HG02840 (cell line): ENCODE measurements at regions not wholly inside any gene's neighbourhood (a gene's known extent, or its start where the extent isn't known, plus 50 kb on each side); places are given as distances from the start of the nearest gene placed in this dataset.
"Not testable (repeated sequence)": the region's sequence is repeated elsewhere in the genome, so short reads cannot be mapped to it uniquely, and the experiment has no call there.

ENCODE experiments used
- ATAC-seq: cut with Tn5 transposase; IDR thresholded peaks from one replicate; pipeline ENCODE4 v1.9.1; 2021; ENCODE audit warnings: mild to moderate bottlenecking, moderate library complexity, moderate number of reproducible peaks; ENCODE audit not compliant: unreplicated experiment, low FRiP score

DNA sequence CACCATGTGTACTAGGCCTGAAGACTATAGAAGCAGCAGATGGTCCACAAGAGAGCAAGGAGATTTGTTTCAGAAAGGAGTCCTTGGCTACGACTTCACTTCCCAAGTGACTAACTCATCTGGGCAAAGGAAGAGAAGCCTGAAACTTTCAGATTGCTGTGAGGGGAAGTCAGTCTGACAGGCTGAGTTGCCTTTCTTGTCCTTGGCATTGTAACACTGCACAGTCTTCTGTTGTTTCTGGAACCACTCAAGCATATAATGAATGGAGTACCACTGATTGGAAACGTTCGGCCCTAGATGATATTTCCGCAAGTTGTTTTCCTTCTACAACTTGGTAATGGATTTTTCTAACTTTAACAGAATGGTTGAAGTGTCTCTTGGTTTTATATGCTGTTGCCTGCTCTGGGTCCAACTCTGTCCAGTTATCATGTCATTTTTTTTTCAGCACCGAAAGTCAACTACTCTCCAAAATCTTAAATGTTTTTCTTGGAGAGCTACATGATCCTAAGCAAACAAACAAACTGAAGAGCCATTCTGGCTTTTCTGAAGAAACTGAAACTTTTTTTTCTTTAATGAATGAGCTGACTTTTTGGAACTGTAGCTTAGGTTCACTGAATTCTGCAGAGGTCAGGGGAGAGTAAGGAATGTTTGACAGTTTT is 685.7 kb downstream of the MECOM start:
- ATAC-seq = no peak

DNA sequence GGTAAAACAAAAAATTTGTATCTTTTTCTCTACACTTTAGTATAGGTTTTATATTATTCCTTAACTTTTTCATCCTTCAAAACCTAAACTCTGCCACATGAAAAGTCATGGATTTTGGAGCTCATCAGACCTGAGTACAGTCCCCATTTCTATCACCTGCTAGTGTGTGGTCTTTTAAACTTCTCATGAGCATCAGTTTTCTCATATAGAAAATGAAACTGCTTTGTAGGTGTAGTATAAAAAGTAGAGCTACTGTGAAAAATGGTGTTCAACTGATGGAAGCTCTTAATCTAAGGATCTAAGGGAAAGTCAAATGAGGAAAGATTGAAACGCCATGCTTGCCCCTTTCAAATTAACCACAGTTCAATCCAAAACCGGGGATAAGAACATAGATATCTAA is 686.5 kb downstream of the MECOM start:
- no peak for ATAC-seq

DNA sequence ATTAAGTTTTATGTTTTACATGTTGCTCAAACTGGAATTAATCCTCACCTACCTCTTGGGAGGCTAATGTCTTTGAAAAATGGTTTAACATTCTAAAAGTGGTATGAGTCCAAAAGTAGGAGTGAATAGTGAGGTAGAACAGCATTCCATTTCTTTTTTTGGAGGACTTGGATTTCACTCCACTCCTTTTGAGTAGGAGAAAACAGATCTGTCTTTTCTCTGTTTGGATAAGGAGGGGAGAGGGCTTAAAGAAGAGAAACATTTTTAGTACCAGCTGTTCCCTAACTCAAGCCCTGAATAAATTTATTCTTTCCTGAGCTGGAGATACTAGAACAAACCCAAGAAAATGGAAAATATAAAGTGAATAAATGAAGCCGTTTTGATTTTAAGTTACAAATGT is 687.9 kb downstream of the MECOM start:
- no peak for ATAC-seq

DNA sequence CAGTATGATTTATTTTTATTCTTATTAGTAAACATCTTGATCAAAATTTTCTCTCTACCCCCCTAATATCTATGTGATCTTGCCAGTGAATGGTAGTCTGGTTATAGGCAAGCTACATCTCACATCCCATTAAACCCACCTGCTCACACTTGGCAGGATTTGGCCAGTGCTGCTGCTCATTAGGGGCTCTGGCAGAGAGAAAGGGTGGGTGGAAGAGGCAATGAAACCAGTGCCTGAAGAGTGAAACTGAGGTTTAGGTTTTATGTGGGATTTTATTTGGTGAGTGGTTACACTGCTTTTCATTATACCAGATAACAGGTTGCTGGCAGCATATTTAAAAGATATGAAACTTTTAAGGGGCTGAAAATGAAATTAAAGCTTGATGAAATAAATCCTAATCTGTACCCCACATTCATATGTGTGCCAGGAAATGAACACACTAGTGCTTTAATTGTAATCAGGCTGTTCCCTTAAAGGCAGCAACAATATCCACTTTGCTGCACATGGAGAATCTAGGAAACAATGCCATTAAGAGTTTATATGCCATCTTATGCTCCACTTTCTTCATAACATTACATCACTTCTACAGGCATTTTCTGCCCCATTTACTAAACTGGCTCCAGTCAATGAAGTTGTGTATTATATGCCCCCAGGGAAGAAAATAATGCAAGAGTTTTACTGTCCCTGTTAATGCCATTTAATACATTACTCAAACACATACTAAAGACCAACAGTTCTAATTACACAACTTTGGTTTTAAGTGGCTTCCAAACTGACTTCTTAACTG is 688.7 kb downstream of the MECOM start:
- no peak for ATAC-seq

DNA sequence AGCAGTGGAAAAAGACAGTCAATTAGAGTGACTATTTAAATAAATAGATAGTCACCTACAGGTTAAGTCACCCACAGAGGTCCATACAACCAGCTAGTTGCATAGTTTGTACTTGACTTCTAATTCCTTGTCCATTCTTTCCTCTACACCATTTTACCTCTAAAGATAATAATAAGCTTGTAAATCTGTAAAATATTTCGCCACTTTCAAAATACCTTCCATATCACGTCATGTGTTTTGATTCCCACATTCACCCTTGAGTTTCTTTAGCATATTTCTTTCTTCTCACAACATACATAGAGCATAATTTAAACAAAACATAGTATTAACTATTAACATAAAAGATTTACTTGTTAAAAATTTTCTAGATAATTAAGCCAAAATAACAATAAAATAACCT is 689.6 kb downstream of the MECOM start:
- no peak for ATAC-seq

DNA sequence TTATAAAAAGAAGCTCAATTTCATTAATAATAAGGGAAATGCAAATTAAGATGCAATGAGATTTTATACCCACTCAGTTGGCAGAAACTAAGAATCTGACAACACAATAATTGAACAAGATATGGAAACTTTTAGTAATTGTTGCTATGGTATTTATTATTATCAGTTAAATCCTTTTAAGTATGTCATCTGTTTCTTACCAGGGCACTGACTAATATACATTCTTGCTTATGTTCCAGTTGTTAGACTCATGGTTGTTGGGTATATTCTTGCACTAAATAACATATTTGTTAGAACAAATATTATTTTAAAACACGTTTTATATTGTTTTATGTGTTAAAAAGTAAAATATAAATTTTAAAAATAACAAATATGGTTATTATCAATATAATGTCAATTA is 690.3 kb downstream of the MECOM start:
- ATAC-seq = no peak

DNA sequence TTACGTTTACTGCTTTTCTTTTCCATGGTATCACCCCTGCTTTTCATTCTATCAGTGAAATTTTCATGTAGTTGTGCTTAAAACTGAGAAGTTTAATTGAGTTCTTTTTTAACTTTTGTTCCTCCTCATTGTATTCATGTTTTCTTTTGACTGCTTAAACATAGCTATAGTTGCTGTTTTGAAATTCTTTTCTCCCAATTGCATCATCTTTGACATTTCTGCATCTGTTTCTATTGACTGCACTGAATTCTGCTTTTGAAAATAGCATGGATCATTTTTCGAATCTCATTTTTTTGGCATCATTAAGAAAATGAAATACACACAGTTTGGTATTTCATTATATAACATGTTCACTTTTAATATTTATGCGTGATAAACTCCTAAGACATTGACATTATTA is 694.9 kb downstream of the MECOM start:
- ATAC-seq = no peak

DNA sequence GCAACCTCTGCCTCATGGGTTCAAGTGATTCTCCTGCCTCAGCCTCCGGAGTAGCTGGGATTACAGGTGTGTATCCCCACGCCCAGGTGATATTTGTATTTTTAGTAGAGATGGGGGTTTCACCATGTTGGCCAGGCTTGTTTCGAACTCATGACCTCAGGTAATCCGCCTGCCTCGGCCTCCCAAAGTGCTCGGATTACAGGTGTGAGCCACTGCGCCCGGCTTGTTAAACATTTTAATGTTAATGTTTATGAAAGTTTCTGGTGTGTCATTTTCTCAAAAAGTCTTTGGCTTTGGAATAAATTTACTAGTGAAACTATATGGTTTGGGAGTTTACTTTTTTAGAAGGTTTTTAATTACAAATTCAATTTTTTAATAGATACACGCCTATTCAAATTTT is 698.8 kb downstream of the MECOM start:
- ATAC-seq = no peak

DNA sequence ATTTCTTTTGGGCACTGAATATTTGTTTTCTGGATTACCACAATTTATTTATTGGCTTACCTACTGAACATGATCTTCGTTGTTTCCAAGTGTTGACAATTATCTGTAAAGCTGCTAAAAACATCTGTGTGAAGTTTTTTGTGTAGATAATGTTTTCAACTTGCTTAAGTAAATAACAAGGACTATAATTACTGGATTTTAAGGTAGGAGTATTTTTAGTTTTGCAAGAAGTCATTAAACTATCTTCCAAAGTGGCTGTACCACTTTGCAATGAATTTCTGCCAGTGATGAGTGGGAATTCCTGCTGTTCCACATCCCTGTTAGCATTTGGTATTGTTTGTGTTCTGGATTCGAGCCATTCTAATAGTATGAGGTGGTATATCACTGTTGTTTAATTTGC is 702.2 kb downstream of the MECOM start:
- ATAC-seq = no peak

DNA sequence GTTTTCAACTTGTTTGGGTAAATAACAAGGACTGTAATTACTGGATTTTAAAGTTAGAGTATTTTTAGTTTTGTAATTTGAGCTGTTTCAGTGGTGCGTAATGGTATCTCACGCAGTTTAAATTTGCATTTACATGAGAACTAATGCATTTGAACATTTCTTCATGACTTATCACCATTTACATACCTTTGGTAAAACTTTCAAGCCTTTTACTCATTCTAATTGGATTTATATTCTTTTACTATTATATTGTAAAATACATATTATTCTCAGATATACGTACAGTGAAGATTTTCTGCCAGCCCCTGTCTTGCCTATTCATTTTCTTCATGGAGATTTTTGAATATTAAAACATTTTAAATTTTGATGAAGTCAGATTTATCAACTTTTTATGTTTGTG is 703.8 kb downstream of the MECOM start:
- ATAC-seq = no peak

DNA sequence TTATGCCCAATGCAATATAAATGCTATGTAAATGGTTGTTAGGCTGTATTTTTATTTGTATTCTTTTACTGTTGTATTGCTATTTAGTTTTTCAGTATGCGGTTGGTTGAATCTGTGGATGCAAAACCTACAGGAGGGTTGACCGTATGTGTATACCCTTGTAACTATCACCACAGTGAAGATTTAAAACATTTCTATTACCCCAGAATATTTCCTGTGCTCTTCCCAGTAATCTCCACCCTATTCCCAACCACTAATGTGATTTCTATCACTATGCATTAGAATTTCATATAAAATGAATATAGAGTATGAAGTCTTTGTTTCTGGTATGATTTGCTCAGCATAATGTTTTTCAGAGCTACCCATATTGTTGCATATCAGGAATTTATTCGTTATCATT is 705.0 kb downstream of the MECOM start:
- ATAC-seq = no peak

DNA sequence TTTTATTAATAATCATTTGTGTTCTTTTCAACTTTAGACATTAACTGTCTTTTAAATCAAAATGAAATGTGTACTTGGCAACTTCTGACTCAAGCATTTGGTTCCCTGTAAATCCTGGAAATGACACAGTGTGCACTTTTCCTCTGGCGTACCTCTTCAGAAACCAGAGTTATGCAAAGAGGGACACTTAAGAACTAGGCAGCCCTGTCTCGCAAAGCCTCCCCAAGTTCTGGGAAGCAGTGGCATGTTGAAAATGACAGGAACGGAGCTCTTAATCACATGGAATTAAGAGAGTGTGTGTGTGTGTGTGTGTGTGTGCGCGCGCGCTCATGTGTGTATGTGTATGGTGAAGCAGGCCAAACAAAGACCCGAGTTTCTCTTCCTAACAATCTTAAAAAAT is 707.4 kb downstream of the MECOM start:
- no peak for ATAC-seq

DNA sequence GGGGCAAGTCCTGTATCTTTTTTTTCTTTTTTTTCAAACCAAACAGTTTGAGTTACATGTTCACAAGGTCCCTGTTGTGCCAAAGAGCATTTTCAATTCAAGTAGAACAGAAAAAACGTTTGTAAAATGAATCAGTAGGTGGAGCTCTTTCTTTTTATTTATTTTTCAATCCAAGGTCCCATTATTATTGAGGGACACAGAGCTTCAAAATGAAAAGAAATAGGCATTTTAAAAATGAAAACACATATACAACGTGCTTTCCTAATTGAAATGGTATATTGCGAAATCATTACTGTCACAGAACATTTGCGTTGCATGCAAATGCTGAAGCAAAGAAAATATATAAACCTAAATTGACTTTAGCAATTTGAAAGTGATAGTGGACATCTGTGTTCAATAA is 711.0 kb downstream of the MECOM start:
- no peak for ATAC-seq

DNA sequence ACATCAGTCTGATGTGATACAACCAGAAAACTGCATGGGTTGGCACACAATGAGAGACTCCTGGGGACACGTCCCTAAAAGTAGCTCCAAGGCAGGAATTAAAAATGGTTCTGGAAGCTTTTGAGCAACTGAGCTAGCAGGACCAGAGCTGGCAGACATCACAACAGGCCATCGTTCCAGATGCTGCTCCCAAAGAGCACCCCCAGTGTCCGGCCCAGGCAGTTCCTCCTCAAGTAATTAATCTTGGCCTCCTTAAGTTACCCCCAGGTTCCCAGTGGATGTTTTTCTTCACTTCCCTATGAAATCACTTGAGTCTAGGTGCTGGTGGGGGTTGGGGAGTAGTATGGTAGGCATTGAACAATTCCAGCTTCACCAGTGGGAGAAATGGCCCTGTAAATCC is 711.6 kb downstream of the MECOM start:
- no peak for ATAC-seq

DNA sequence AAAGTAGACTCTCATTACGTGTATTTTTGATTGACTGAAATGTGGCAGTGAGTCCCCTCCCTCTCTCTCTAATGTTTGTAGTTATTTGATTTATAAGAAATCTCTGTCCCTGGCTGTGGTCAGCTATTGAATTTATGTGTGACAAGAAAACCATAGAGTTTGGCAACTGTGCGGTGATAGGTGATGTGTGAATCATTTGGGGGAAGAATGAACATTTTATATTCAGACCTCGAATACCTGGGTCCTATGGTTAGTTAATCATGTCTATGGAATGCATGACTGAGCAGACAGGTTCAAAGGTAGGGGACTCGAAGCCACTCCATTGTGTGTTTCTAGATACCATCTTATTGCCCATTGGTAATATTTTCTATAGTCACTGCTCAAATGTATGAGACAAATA is 712.1 kb downstream of the MECOM start:
- no peak for ATAC-seq

DNA sequence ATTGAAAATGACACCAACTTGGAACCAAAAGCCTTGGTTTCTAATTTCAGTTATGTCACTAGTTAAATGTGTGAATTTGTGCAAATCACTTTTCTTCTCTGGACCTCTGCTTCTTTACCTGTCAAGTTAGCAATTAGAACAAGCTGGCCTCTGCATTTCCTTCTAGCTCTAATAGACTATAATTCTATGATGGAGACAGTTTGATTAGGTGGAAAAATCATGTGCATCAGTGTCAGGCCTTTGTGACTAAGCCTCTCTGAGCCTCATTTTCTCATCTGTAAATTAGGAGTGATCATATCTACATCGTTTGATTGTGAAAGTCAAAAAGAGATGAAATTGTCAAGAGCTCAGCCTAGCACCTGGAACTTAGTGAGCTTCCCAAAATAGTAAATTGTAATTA is 712.9 kb downstream of the MECOM start:
- ATAC-seq = no peak

DNA sequence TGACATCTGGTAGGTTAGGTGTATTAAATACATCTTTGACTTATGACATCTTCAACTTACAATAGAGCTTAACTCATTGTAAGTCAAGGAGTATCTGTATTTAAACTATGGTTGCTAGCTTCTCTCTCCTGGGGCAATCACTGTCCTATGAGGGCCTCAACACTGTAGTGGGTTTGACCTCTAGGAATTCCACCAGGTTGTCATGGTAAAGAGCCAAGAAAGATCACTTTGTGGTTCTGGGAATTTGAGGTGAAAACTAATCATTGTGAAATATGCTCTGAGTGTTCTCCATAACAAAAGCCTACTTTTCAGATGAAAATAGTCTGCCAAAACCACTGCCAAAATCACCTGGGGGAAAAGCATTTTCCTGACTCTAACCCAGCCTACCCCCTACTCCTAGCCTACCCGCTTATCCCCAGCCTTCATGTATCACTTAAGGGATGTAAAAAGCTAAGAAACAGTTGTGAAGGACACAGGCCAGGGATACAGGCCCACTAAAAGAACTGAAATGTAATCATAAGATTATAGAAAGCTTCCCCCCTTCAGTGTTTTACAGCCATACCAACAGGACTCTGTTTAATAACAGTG is 723.8 kb downstream of the MECOM start:
- no peak for ATAC-seq

DNA sequence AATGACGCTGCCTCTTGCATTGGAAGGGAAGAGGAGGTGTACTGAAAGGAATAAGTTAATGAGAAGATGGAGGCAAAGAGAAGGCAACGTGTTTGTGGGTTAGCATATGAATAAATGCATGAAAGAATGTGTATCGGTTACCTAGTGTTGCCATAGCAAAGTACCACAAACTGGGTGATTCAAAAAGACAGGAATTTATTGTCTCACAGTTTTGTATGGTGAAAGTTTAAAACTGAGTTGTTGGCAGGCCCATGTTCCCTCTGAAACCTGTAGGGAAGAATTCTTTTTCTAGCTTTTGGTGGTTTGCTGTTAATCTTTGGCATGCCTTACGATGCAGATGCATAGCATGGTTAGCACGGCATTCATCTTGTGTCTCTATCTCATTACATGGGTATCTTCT is 729.9 kb downstream of the MECOM start:
- ATAC-seq = no peak

DNA sequence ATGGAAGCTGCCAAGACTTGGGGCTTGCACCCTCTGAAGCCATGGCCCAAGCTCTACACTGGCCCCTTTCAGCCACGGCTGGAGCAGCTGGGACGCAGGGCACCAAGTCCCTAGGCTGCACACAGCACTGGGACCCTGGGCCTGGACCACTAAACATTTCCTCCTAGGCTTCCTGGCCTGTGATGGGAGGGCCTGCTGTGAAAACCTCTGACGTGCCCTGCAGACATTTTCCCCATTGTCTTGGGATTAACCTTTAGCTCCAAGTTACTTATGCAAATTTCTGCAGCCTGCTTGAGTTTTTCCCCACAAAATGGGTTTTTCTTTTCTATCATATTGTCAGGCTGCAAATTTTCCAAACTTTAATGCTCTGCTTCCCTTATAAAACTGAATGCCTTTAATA is 733.5 kb downstream of the MECOM start:
- ATAC-seq = not testable (repeated sequence)

DNA sequence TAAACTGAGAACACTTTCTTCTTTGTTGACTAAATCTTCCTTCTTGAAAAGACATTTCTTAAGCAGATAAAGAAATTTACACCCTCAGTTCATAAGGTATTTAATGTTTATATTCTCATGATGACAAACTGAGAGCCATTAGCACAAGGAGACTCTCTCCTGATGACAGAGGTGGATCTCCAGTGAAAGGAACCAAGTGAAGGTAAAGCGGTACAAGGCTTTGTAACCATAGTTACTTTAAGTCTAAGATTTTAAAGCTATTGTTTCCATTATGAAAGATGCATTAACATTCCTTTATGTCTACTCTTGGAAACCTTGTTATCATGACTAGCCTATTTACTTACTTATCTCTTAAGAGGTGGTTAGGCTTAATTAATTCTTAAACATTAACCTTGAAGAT is 737.1 kb downstream of the MECOM start:
- no peak for ATAC-seq

DNA sequence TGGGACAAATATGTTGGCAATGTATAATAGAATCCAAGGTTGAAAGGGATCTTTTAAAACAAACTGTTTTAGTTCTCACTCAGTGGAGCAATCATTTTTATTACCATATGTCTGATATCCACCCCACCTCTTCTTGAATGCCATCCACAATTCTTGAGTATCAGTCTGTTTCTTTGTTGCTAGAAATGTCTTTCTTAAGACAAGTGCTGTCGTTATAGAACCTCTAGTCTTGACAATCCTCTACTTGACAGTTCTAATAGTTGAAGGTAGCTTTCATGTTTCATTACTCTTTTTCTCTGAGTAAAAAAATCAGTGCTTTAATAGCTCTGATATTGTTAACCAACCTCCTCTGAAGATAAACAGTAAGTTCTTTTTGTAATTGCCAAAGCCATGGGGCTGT is 737.9 kb downstream of the MECOM start:
- no peak for ATAC-seq

DNA sequence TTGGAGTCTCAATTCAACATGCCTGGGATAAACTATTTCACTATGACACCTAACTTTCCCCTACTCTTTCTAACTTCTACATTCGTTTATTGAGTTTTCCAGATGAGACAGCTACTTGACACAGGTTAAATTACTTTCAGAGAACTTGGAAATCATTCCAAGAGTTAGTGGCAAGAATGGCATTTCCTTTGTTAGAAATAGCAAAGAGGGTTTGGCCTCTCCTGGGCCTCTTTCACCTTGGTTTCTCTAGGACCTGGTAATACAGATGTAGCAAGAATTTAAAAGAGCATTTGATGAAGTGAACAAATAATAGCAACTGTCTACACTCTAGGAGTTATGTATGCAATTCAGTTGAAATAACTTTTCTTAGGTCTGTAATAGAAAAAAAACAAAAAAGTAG is 748.9 kb downstream of the MECOM start:
- ATAC-seq = no peak
